H1 (cell line): ENCODE measurements at regions not wholly inside any gene's neighbourhood (a gene's known extent, or its start where the extent isn't known, plus 50 kb on each side); places are given as distances from the start of the nearest gene placed in this dataset.

Experiments
- CTCF ChIA-PET: fragments of 300-600 bp; sonication (Branson Sonifier 250); formaldehyde crosslinking; loops from one replicate; lab custom pipeline; 2021; ENCODE audit not compliant: partially characterized antibody; lab: Charles Lee
- POLR2A ChIA-PET: fragments of 300-600 bp; sonication (Branson Sonifier 250); formaldehyde crosslinking; loops from one replicate; lab custom pipeline; 2021; ENCODE audit warnings: inconsistent platforms; ENCODE audit not compliant: partially characterized antibody; lab: Charles Lee
- DNase-seq, 2 experiments: peaks; one replicate each; pipeline versions ENCODE4 v3.0.0 to v3.0.0-alpha.2; 2010 to 2022; ENCODE audit warnings: low spot score in 2 of 2, low read depth in 1 of 2, mixed read lengths in 1 of 2
- FAIRE-seq: peaks from 2 replicates; lab custom pipeline; 2011; peaks lifted over from hg19 to GRCh38; lab: Jason Lieb, UNC
- H2AFZ ChIP-seq: 2 replicates; pipeline ENCODE4 v1.8.1; 2012; ENCODE audit warnings: low read length, inconsistent platforms
- H2AK5ac ChIP-seq: 2 replicates; pipeline ENCODE4 v1.6.1; 2013; ENCODE audit warnings: low read depth, low read length
- H2BK120ac ChIP-seq: replicated peaks from 2 replicates; pipeline ENCODE3; 2013; ENCODE audit warnings: low read depth, low read length, inconsistent platforms
- H2BK12ac ChIP-seq: 2 replicates; pipeline ENCODE4 v1.6.1; 2013; ENCODE audit warnings: low read depth, low read length
- H2BK15ac ChIP-seq: 2 replicates; pipeline ENCODE4 v1.6.1; 2013; ENCODE audit warnings: low read length
- H2BK20ac ChIP-seq: 2 replicates; pipeline ENCODE4 v1.6.1; 2013; ENCODE audit warnings: low read length
- H2BK5ac ChIP-seq: 2 replicates; pipeline ENCODE4 v1.6.1; 2013; ENCODE audit warnings: low read depth, low read length
- H3K14ac ChIP-seq: 2 replicates; pipeline ENCODE4 v1.6.1; 2013; ENCODE audit warnings: inconsistent platforms; ENCODE audit not compliant: insufficient read length
- H3K18ac ChIP-seq: 2 replicates; pipeline ENCODE4 v1.6.1; 2013; ENCODE audit warnings: low read length; ENCODE audit errors: extremely low read depth
- H3K23ac ChIP-seq: 2 replicates; pipeline ENCODE4 v1.6.1; 2013; ENCODE audit warnings: inconsistent platforms; ENCODE audit not compliant: insufficient read length
- H3K23me2 ChIP-seq: 2 replicates; pipeline ENCODE4 v1.6.1; 2013; ENCODE audit warnings: low read depth, low read length
- H3K27ac ChIP-seq: 2 replicates; pipeline ENCODE4 v1.6.1; 2011; ENCODE audit warnings: low read depth, low read length, inconsistent platforms
- H3K27me3 ChIP-seq, 4 experiments: replicated peaks in 1 of 4; 1 replicate in 1 of 4; 2 replicates in 3 of 4; pipeline versions ENCODE4 v1.6.1 to v1.8.1; 2011 to 2013; ENCODE audit warnings: low read length in 3 of 4, mild to moderate bottlenecking in 3 of 4, inconsistent platforms in 2 of 4, mixed read lengths in 2 of 4, moderate library complexity in 1 of 4; ENCODE audit not compliant: control insufficient read depth in 3 of 4, insufficient read depth in 3 of 4; ENCODE audit errors: extremely low read depth in 1 of 4
- H3K36me3 ChIP-seq, 4 experiments: 2 replicates each; pipeline versions ENCODE4 v1.6.1 to v1.8.1; 2011 to 2013; ENCODE audit warnings: mild to moderate bottlenecking in 4 of 4, low read length in 3 of 4, moderate library complexity in 2 of 4, control low read depth in 1 of 4, inconsistent platforms in 1 of 4; ENCODE audit not compliant: insufficient read depth in 4 of 4, control insufficient read depth in 2 of 4
- H3K4ac ChIP-seq: replicated peaks from 2 replicates; pipeline ENCODE3; 2013; ENCODE audit warnings: low read length, low read depth, mixed read lengths, inconsistent platforms; ENCODE audit not compliant: insufficient read length
- H3K4me1 ChIP-seq, 4 experiments: replicated peaks in 1 of 4; 1 replicate in 1 of 4; 2 replicates in 3 of 4; pipeline versions ENCODE4 v1.6.1 to v1.8.1; 2011 to 2013; ENCODE audit warnings: low read length in 3 of 4, inconsistent platforms in 2 of 4, mixed read lengths in 1 of 4; ENCODE audit not compliant: insufficient read depth in 4 of 4, control insufficient read depth in 3 of 4
- H3K4me2 ChIP-seq, 2 experiments: 2 replicates each; pipeline versions ENCODE4 v1.6.1 to v1.8.1; 2011 to 2013; ENCODE audit warnings: low read depth in 2 of 2, low read length in 2 of 2, control low read depth in 1 of 2, inconsistent platforms in 1 of 2, mild to moderate bottlenecking in 1 of 2; ENCODE audit not compliant: insufficient read depth in 1 of 2
- H3K4me3 ChIP-seq, 4 experiments: fragments of 200-600, 300-600 bp in 1 of 4; sonication (generic), shearing (Covaris generic), sonication (Bioruptor Twin) in 1 of 4; 2 replicates each; pipeline versions ENCODE4 v1.5.1 to v1.8.1; 2011 to 2016; ENCODE audit warnings: low read length in 4 of 4, low read depth in 3 of 4, control low read depth in 2 of 4, inconsistent platforms in 2 of 4, mild to moderate bottlenecking in 2 of 4, mixed read lengths in 1 of 4, moderate library complexity in 1 of 4; ENCODE audit not compliant: insufficient read depth in 2 of 4; ENCODE audit errors: extremely low read depth in 1 of 4
- H3K56ac ChIP-seq: replicated peaks from 2 replicates; pipeline ENCODE3; 2013; ENCODE audit warnings: low read depth, mild to moderate bottlenecking, mixed read lengths, low read length, inconsistent platforms; ENCODE audit not compliant: insufficient read length
- H3K79me1 ChIP-seq: 2 replicates; pipeline ENCODE4 v1.6.1; 2013; ENCODE audit warnings: low read depth, low read length, control low read depth
- H3K79me2 ChIP-seq, 2 experiments: 2 replicates each; pipeline versions ENCODE4 v1.6.1 to v1.8.1; 2012 to 2013; ENCODE audit warnings: low read length in 2 of 2, mild to moderate bottlenecking in 2 of 2, inconsistent platforms in 1 of 2; ENCODE audit not compliant: insufficient read depth in 2 of 2, control insufficient read depth in 1 of 2
- H3K9ac ChIP-seq, 4 experiments: replicated peaks in 1 of 4; 1 replicate in 1 of 4; 2 replicates in 3 of 4; pipeline versions ENCODE4 v1.6.1 to v1.8.1; 2011 to 2013; ENCODE audit warnings: low read depth in 3 of 4, low read length in 3 of 4, control low read depth in 2 of 4, mild to moderate bottlenecking in 2 of 4, moderate library complexity in 2 of 4, inconsistent platforms in 1 of 4; ENCODE audit errors: extremely low read depth in 1 of 4
- H3K9me3 ChIP-seq, 2 experiments: 2 replicates each; pipeline versions ENCODE4 v1.6.1 to v1.8.1; 2012 to 2013; ENCODE audit warnings: mild to moderate bottlenecking in 2 of 2, moderate library complexity in 2 of 2, control low read depth in 1 of 2, inconsistent platforms in 1 of 2, low read depth in 1 of 2, low read length in 1 of 2, mixed read lengths in 1 of 2; ENCODE audit not compliant: insufficient read depth in 2 of 2
- H4K20me1 ChIP-seq, 2 experiments: replicated peaks in 1 of 2; 2 replicates each; pipeline versions ENCODE3 to v1.8.1; 2011 to 2013; ENCODE audit warnings: inconsistent platforms in 2 of 2, low read length in 2 of 2, mild to moderate bottlenecking in 1 of 2; ENCODE audit not compliant: insufficient read depth in 2 of 2, control insufficient read depth in 1 of 2
- H4K5ac ChIP-seq: 2 replicates; pipeline ENCODE4 v1.6.1; 2013; ENCODE audit warnings: low read length, low read depth, mixed read lengths, inconsistent platforms; ENCODE audit not compliant: insufficient read length
- H4K8ac ChIP-seq: 2 replicates; pipeline ENCODE4 v1.8.0; 2013; ENCODE audit warnings: mild to moderate bottlenecking, moderate library complexity, low read length, inconsistent platforms; ENCODE audit not compliant: insufficient read depth; ENCODE audit errors: extremely low read depth
- H4K91ac ChIP-seq: replicated peaks from 2 replicates; pipeline ENCODE3; 2013; ENCODE audit warnings: low read length, mixed read lengths, inconsistent platforms; ENCODE audit not compliant: insufficient read length
- KDM1A ChIP-seq: fragments of 200-600, 300-600 bp; sonication (generic); IDR thresholded peaks from 2 replicates; pipeline ENCODE4 v1.7.1; 2016; ENCODE audit warnings: mild to moderate bottlenecking, low read length, borderline replicate concordance
- POLR2A ChIP-seq, 2 experiments: IDR thresholded peaks; 1 replicate in 1 of 2; 2 replicates in 1 of 2; pipeline ENCODE4 v1.6.1; 2011; ENCODE audit warnings: low read depth in 2 of 2, low read length in 2 of 2, mild to moderate bottlenecking in 2 of 2; ENCODE audit errors: control extremely low read depth in 1 of 2
- POLR2AphosphoS5 ChIP-seq: IDR thresholded peaks from 2 replicates; pipeline ENCODE4 v1.6.1; 2011; ENCODE audit warnings: low read depth, low read length
- SIRT6 ChIP-seq: IDR thresholded peaks from one replicate; pipeline ENCODE4 v1.7.1; 2012; ENCODE audit warnings: low read length, inconsistent platforms
- SP4 ChIP-seq: IDR thresholded peaks from 2 replicates; pipeline ENCODE4 v1.6.1; 2012; ENCODE audit warnings: low read length, inconsistent platforms
- SRF ChIP-seq: IDR thresholded peaks from 2 replicates; pipeline ENCODE4 v1.6.1; 2011; ENCODE audit warnings: mild to moderate bottlenecking, low read depth, low read length, moderate library complexity
- TBP ChIP-seq: IDR thresholded peaks from 2 replicates; pipeline ENCODE4 v1.6.1; 2011; ENCODE audit warnings: low read depth, low read length, improper control_type of control experiment
- WGBS, 2 experiments: shearing (Covaris generic) in 1 of 2; methylation state at CpG; one replicate each; pipeline versions ENCODE4 v1.1.6 to v1.1.7; 2013 to 2015; ENCODE audit warnings: low lambda C conversion rate in 2 of 2, mixed read lengths in 2 of 2, inconsistent platforms in 1 of 2, low coverage in 1 of 2, missing lambda C conversion rate in 1 of 2; ENCODE audit not compliant: insufficient replicate concordance in 2 of 2, insufficient coverage in 1 of 2, insufficient read length in 1 of 2; ENCODE audit errors: extremely low coverage in 1 of 2, missing lambda C conversion rate in 1 of 2; 5-methylcytosine and 5-hydroxymethylcytosine counted together

GRCh38 chr1:235019961-235020360, 108.7 kb downstream of the TOMM20 start:
- Histone ChIP-seq H3K4me2 (no peak overlapping the region), H4K8ac (no peak overlapping the region), H3K23ac (no peak overlapping the region), H2BK120ac (no peak overlapping the region), H3K79me2 (no peaks in the 10 kb centered on the region), H4K91ac (no peak overlapping the region), H3K14ac (no peak overlapping the region), H2BK12ac (no peak overlapping the region), H3K56ac (no peak overlapping the region), H3K9ac (no peak overlapping the region), H3K27me3 (peaks cover 0 to 1% (median 0%) of the 10 kb centered on the region in 4 experiments; a peak in 2 of 7 replicates), H2AFZ (no peak overlapping the region), H3K79me1 (no peaks in the 10 kb centered on the region), H2BK20ac (no peak overlapping the region), H3K23me2 (no peaks in the 10 kb centered on the region), H2BK5ac (no peak overlapping the region), H3K9me3 (no peaks in the 10 kb centered on the region), H2BK15ac (no peak overlapping the region), H3K4me3 (no peak overlapping the region), H3K18ac (no peak overlapping the region), H4K20me1 (no peaks in the 10 kb centered on the region), H2AK5ac (no peak overlapping the region), H4K5ac (no peak overlapping the region), H3K27ac (no peak overlapping the region), H3K4me1 (peaks cover 0 to 12% (median 7%) of the 10 kb centered on the region in 4 experiments; a peak in 5 of 7 replicates), H3K4ac (no peak overlapping the region), H3K36me3 (no peaks in the 10 kb centered on the region)
- FAIRE-seq (no peak), DNase-seq (no peak)
- ChIA-PET CTCF (no interaction called here), POLR2A (no interaction called here)
- 90% methylated on average over 4 of the region's 4 CpGs; no CpG with 5 or more reads in 1 of the 2 experiments for WGBS, 2 experiments
- no peak for TF ChIP-seq POLR2AphosphoS5
- no peak for TF ChIP-seq TBP
- TF ChIP-seq POLR2A (IDR thresholded peaks at IDR 0.05; ENCODE audit: control extremely low read depth in 1 of 2, low read depth in 2 of 2, low read length in 2 of 2): no peak
- no peak for TF ChIP-seq SP4
- no peak for TF ChIP-seq SRF
- no peak for TF ChIP-seq KDM1A
- TF ChIP-seq SIRT6: no peak
